SU-DHL-6 (cell line): ENCODE measurements at regions not wholly inside any gene's neighbourhood (a gene's known extent, or its start where the extent isn't known, plus 50 kb on each side); places are given as distances from the start of the nearest gene placed in this dataset.

ENCODE experiments used
- H2AFZ ChIP-seq: fragments of 200-600 bp; sonication (generic); 2 replicates; pipeline ENCODE4 v1.6.1; 2014; ENCODE audit warnings: low read depth, mild to moderate bottlenecking, moderate library complexity, mixed read lengths, antibody characterized with exemption, low read length; ENCODE audit not compliant: severe bottlenecking
- H3F3A ChIP-seq: fragments of 200-600 bp; shearing (Covaris generic); 2 replicates; pipeline ENCODE4 v1.6.0; 2016; ENCODE audit warnings: antibody characterized with exemption, mild to moderate bottlenecking; ENCODE audit not compliant: insufficient read depth
- H3K27ac ChIP-seq: fragments of 200-600 bp; sonication (generic); 2 replicates; pipeline ENCODE4 v1.5.1; 2016; ENCODE audit warnings: low read depth, mild to moderate bottlenecking, low read length, moderate library complexity, mixed read lengths
- H3K27me3 ChIP-seq: fragments of 200-600 bp; sonication (generic), shearing (Covaris generic); 2 replicates; pipeline ENCODE4 v1.6.0; 2014; ENCODE audit warnings: mild to moderate bottlenecking, low read length
- H3K36me3 ChIP-seq: fragments of 200-600 bp; sonication (generic); 2 replicates; pipeline ENCODE4 v1.6.1; 2014; ENCODE audit warnings: mild to moderate bottlenecking, low read length, mixed read lengths
- H3K4me2 ChIP-seq: fragments of 300-600, 200-600 bp; shearing (Covaris generic), sonication (generic); 2 replicates; pipeline ENCODE4 v1.6.0; 2014; ENCODE audit warnings: low read length, low read depth, mild to moderate bottlenecking; ENCODE audit not compliant: poor library complexity, severe bottlenecking
- H3K4me3 ChIP-seq: fragments of 200-600 bp; sonication (generic); 2 replicates; pipeline ENCODE4 v1.5.1; 2014; ENCODE audit warnings: antibody characterized with exemption, low read length, mild to moderate bottlenecking, mixed read lengths; ENCODE audit not compliant: insufficient read depth, poor library complexity, severe bottlenecking
- H3K79me2 ChIP-seq: fragments of 200-600 bp; sonication (generic); 2 replicates; pipeline ENCODE4 v1.6.1; 2014; ENCODE audit warnings: mild to moderate bottlenecking, low read length, moderate library complexity; ENCODE audit not compliant: insufficient read depth
- H3K9ac ChIP-seq: fragments of 200-600 bp; sonication (generic); 2 replicates; pipeline ENCODE4 v1.7.0; 2014; ENCODE audit warnings: mild to moderate bottlenecking, low read length
- H3K9me2 ChIP-seq: fragments of 200-600 bp; sonication (generic); replicated peaks from 2 replicates; pipeline ENCODE4 v1.6.1; 2014; ENCODE audit warnings: low read length; ENCODE audit not compliant: insufficient read depth
- H3K9me3 ChIP-seq: fragments of 200-600 bp; sonication (generic); 2 replicates; pipeline ENCODE4 v1.6.1; 2014; ENCODE audit warnings: low read length, mixed read lengths; ENCODE audit not compliant: insufficient read depth
- H4K20me1 ChIP-seq: fragments of 200-600 bp; sonication (generic); 2 replicates; pipeline ENCODE4 v1.6.1; 2014; ENCODE audit warnings: low read depth, mild to moderate bottlenecking, antibody characterized with exemption, low read length, moderate library complexity, mixed read lengths
- CTCF ChIP-seq: fragments of 200-600 bp; sonication (generic); IDR thresholded peaks from one replicate; pipeline ENCODE4 v1.5.1; 2017; ENCODE audit warnings: antibody characterized with exemption, mild to moderate bottlenecking, low read length, moderate library complexity; ENCODE audit not compliant: insufficient read depth, poor library complexity, severe bottlenecking
- EZH2phosphoT487 ChIP-seq: fragments of 200-600 bp; sonication (generic), shearing (Covaris generic); conservative IDR thresholded peaks from 2 replicates; pipeline ENCODE4 v1.6.1; 2018; ENCODE audit warnings: mild to moderate bottlenecking, antibody characterized with exemption, low read length, moderate library complexity, mixed read lengths

- H4K20me1 ChIP-seq = no peaks in the 10 kb centered on the region
- H3K27ac ChIP-seq = no peak overlapping the region
- H3K4me3 ChIP-seq = no peak overlapping the region
- no peak overlapping the region for H3K9ac ChIP-seq
- H3K27me3 ChIP-seq = 0 out of 2 replicates have a peak, but pooled peaks cover 3% of the 10 kb centered on the region
- H3F3A ChIP-seq = no peaks in the 10 kb centered on the region
- TF ChIP-seq EZH2phosphoT487 (no peak), CTCF (no peak)
- H3K4me2 ChIP-seq = no peak overlapping the region
- no peak overlapping the region for H2AFZ ChIP-seq
- H3K9me2 ChIP-seq = no peaks in the 10 kb centered on the region
- no peaks in the 10 kb centered on the region for H3K36me3 ChIP-seq
- no peaks in the 10 kb centered on the region for H3K9me3 ChIP-seq
- no peaks in the 10 kb centered on the region for H3K79me2 ChIP-seq
Observed at GRCh38 chr9:75429531-75430475, 341.5 kb downstream of the OSTF1 start.

- Histone ChIP-seq H3K79me2 (no peaks in the 10 kb centered on the region), H3K9ac (no peak overlapping the region), H4K20me1 (no peaks in the 10 kb centered on the region), H3K4me3 (no peak overlapping the region), H2AFZ (no peak overlapping the region), H3K27me3 (0 out of 2 replicates have a peak, but pooled peaks cover 3% of the 10 kb centered on the region), H3K9me2 (no peaks in the 10 kb centered on the region), H3K36me3 (no peaks in the 10 kb centered on the region), H3K9me3 (no peaks in the 10 kb centered on the region), H3K4me2 (no peak overlapping the region), H3F3A (no peaks in the 10 kb centered on the region), H3K27ac (no peak overlapping the region)
- TF ChIP-seq CTCF (no peak), EZH2phosphoT487 (no peak)
Observed at GRCh38 chr9:75431375-75431774, 343.1 kb downstream of the OSTF1 start.

GRCh38 chr9:75432386-75432785 is 344.1 kb downstream of the OSTF1 start:
- no peaks in the 10 kb centered on the region for H3K79me2 ChIP-seq
- TF ChIP-seq EZH2phosphoT487 (no peak), CTCF (no peak)
- no peak overlapping the region for H3K4me2 ChIP-seq
- no peak overlapping the region for H3K9ac ChIP-seq
- no peaks in the 10 kb centered on the region for H3K9me3 ChIP-seq
- H3K27ac ChIP-seq = no peak overlapping the region
- H3K27me3 ChIP-seq = 0 out of 2 replicates have a peak, but pooled peaks cover 3% of the 10 kb centered on the region
- H3K4me3 ChIP-seq = no peak overlapping the region
- H3F3A ChIP-seq = no peaks in the 10 kb centered on the region
- no peaks in the 10 kb centered on the region for H3K9me2 ChIP-seq
- no peaks in the 10 kb centered on the region for H4K20me1 ChIP-seq
- H3K36me3 ChIP-seq = no peaks in the 10 kb centered on the region
- H2AFZ ChIP-seq = no peak overlapping the region
